B cell (primary cell): ENCODE measurements at regions not wholly inside any gene's neighbourhood (a gene's known extent, or its start where the extent isn't known, plus 50 kb on each side); places are given as distances from the start of the nearest gene placed in this dataset.

ENCODE experiments used
- CTCF ChIP-seq: fragments of 200-600 bp; IDR thresholded peaks from one replicate; pipeline ENCODE4 v1.8.0; 2022; ENCODE audit warnings: antibody characterized with exemption, mild to moderate bottlenecking
- EZH2 ChIP-seq: IDR thresholded peaks from 2 replicates; pipeline ENCODE4 v1.6.1; 2012; ENCODE audit warnings: borderline replicate concordance, low read depth, mild to moderate bottlenecking, moderate library complexity, low read length; ENCODE audit not compliant: insufficient read depth, poor library complexity, severe bottlenecking

- TF ChIP-seq CTCF (no peak), EZH2 (no peak)
Measured at GRCh38 chr1:87915771-87916170, 587.1 kb downstream of the LMO4 start.
